Natural killer cell treated with Interleukin-12 subunit alpha and Interleukin-12 subunit beta and Interleukin-15 and Interleukin-18, amount 100 ng/mL, for 72 hours (primary cell): ENCODE measurements at regions not wholly inside any gene's neighbourhood (a gene's known extent, or its start where the extent isn't known, plus 50 kb on each side); places are given as distances from the start of the nearest gene placed in this dataset.

Experiments
- ATAC-seq, 2 donors: fragments of 150-1000 bp; cut with Tn5 transposase in 1 of 2; sonication (Bioruptor Pico), chemical (Tn5 transposase) in 1 of 2; 2 replicates each; pipeline ENCODE4 v1.10.0; 2021
- DNase-seq: peaks from one replicate; pipeline ENCODE4 v3.0.0; 2022; ENCODE audit warnings: low spot score
- H3K27ac Mint-ChIP-seq, 2 donors: 1 replicate in 1 of 2; 2 replicates in 1 of 2; pipeline ENCODE4 v1.8.0; 2022; ENCODE audit warnings: mixed read lengths in 2 of 2, mild to moderate bottlenecking in 1 of 2, moderate library complexity in 1 of 2
- H3K27me3 Mint-ChIP-seq, 2 donors: 1 replicate in 1 of 2; 2 replicates in 1 of 2; pipeline ENCODE4 v1.8.0; 2022; ENCODE audit warnings: mixed read lengths in 2 of 2
- H3K36me3 Mint-ChIP-seq: one replicate; pipeline ENCODE4 v1.8.0; 2022; ENCODE audit warnings: mixed read lengths
- H3K4me1 Mint-ChIP-seq, 2 donors: 1 replicate in 1 of 2; 2 replicates in 1 of 2; pipeline ENCODE4 v1.8.0; 2022; ENCODE audit warnings: low read depth in 2 of 2, mixed read lengths in 2 of 2, mild to moderate bottlenecking in 1 of 2
- H3K4me3 Mint-ChIP-seq: one replicate; pipeline ENCODE4 v1.8.0; 2022; ENCODE audit warnings: mixed read lengths
- H3K9me3 Mint-ChIP-seq: 2 replicates; pipeline ENCODE4 v1.8.0; 2022; ENCODE audit warnings: mixed read lengths

DNA sequence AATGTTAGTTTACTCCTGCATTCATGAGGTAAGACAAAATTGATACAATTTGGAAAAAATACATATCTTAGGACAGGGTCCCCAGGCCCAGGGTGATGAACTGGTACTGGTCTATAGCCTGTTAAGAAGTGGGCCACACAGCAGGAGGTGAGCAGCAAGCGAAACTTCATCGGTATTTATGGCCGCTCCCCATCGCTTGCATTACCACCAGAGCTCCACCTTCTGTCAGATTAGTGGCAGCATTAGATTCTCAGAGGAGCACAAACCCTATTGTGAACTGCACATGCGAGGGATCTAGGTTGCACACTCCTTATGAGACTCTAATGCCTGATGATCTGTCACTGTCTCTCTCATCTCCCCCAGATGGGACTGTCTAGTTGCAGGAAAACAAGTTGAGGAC, 880.6 kb downstream of the MCTP2 start:
- DNase-seq: no peak
- Mint-ChIP-seq H3K4me1 (no peaks in the 10 kb centered on the region), H3K9me3 (no peaks in the 10 kb centered on the region), H3K4me3 (no peak overlapping the region), H3K27ac (no peak overlapping the region), H3K27me3 (no peaks in the 10 kb centered on the region), H3K36me3 (no peaks in the 10 kb centered on the region)
- ATAC-seq: no peak

DNA sequence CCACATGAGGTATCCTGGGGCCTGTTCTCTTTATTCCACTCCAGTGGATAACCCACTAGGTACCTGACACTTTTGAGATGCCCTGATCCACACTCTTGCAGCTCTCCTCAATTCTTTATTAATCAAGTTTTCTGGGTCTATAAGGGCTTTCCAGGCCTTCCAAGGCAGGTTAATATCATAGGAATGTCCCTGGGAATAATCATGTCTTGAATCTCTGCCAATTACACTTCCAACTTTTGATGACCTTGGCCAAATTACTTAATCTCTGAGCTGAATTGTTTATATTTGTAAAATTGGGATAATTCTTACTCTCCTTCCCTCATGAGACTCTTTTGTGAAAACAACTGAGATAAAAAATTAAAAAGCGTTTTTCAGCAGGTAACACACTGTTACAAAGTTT, 881.7 kb downstream of the MCTP2 start:
- H3K4me3 Mint-ChIP-seq: no peak overlapping the region
- no peak overlapping the region for H3K27ac Mint-ChIP-seq

GRCh38 chr15:95119041-95119610, 887.8 kb downstream of the MCTP2 start:
- Mint-ChIP-seq H3K36me3 (no peaks in the 10 kb centered on the region), H3K4me1 (no peaks in the 10 kb centered on the region), H3K9me3 (no peaks in the 10 kb centered on the region), H3K4me3 (no peak overlapping the region), H3K27me3 (peaks cover 2 to 12% of the 10 kb centered on the region in 2 donors), H3K27ac (no peak overlapping the region)
- no peak for DNase-seq
- no peak for ATAC-seq

More for the DNA sequence above, 881.7 kb downstream of the MCTP2 start:
- Mint-ChIP-seq H3K36me3 (no peaks in the 10 kb centered on the region), H3K9me3 (no peaks in the 10 kb centered on the region), H3K4me1 (no peaks in the 10 kb centered on the region), H3K27me3 (no peaks in the 10 kb centered on the region)
- ATAC-seq (no peak), DNase-seq (no peak)

DNA sequence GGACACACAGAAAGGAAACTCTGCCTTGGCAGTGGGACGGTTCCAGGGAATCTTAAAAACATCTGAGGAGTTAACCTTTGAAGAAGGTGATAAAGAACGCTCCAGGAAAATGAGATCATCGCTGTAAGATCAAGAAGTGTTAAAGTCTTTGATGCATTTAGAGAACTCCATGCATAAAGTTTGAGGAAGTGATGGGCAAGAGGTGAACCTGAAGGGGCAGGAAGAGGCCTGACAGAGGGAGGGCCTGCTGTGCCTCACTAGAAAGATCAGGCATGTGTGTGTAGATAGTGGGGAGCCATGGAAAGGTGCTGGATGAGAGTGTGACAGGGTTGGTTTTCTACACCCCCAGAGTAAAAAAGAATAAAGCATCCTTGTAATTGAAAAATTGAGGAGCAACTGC, 889.2 kb downstream of the MCTP2 start:
- ATAC-seq (no peak), DNase-seq (no peak)
- H3K27me3 Mint-ChIP-seq: peaks cover 5 to 14% of the 10 kb centered on the region in 2 donors
- H3K4me3 Mint-ChIP-seq: no peak overlapping the region
- H3K36me3 Mint-ChIP-seq: no peaks in the 10 kb centered on the region
- no peaks in the 10 kb centered on the region for H3K4me1 Mint-ChIP-seq
- H3K27ac Mint-ChIP-seq: no peak overlapping the region
- no peaks in the 10 kb centered on the region for H3K9me3 Mint-ChIP-seq

- H3K4me1 Mint-ChIP-seq: no peaks in the 10 kb centered on the region
- H3K36me3 Mint-ChIP-seq: no peaks in the 10 kb centered on the region
- H3K27me3 Mint-ChIP-seq: peaks cover 5 to 14% of the 10 kb centered on the region in 2 donors
- ATAC-seq: no peak
- no peak overlapping the region for H3K27ac Mint-ChIP-seq
- no peak overlapping the region for H3K4me3 Mint-ChIP-seq
- no peaks in the 10 kb centered on the region for H3K9me3 Mint-ChIP-seq
- DNase-seq: no peak
Measured at GRCh38 chr15:95121191-95121590, 889.8 kb downstream of the MCTP2 start.

DNA sequence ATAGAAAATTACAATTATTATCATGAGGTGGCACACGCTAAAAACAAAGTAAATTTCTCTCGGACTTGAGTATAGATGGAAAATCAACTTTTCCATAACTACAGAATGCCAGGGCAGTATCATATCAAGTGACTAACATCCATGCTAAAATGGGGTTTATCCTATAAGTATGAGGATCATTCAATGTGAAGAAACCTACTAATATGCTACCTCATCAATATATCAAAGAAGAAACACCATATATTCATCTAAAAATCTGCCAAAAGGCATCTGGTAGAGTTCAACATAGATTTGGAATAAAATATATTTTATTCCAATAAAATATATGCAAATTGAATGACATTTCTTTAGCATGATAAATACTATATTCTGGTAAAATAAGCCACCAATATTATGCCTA, 894.4 kb downstream of the MCTP2 start:
- peaks cover 10 to 23% of the 10 kb centered on the region in 2 donors for H3K27me3 Mint-ChIP-seq
- no peaks in the 10 kb centered on the region for H3K36me3 Mint-ChIP-seq

DNA sequence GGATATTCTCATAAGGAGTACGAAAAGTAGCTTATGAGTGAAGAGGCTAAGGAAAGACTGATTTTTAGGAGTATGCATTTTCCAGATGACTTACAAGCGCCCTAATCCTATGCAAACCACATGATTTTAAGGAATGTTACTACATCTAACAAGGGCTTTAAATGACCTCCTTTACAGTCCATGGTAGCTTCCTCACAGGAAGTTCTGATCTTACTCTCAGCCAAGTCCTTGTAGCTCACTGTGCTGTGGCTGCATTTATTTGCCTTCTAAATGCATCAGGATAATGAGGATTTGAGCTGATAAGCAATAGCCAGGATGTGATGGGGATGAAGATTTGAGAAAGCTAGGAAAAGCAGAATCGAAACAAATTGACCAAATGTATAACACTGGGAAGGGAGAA, 896.0 kb downstream of the MCTP2 start:
- Mint-ChIP-seq H3K27me3 (peaks cover 13 to 17% of the 10 kb centered on the region in 2 donors), H3K27ac (no peak overlapping the region), H3K4me1 (no peaks in the 10 kb centered on the region), H3K9me3 (no peaks in the 10 kb centered on the region), H3K36me3 (no peaks in the 10 kb centered on the region), H3K4me3 (no peak overlapping the region)
- DNase-seq: no peak
- no peak for ATAC-seq

More for the DNA sequence above, 894.4 kb downstream of the MCTP2 start:
- Mint-ChIP-seq H3K27ac (no peak overlapping the region), H3K4me1 (no peaks in the 10 kb centered on the region), H3K4me3 (no peak overlapping the region), H3K9me3 (no peaks in the 10 kb centered on the region)
- ATAC-seq (no peak), DNase-seq (no peak)

- Mint-ChIP-seq H3K27me3 (peaks cover 9 to 11% of the 10 kb centered on the region in 2 donors), H3K4me3 (no peak overlapping the region), H3K27ac (no peak overlapping the region), H3K36me3 (no peaks in the 10 kb centered on the region), H3K4me1 (no peaks in the 10 kb centered on the region), H3K9me3 (no peaks in the 10 kb centered on the region)
- ATAC-seq: no peak
- DNase-seq: no peak
Measured at GRCh38 chr15:95129574-95129973, 898.2 kb downstream of the MCTP2 start.

DNA sequence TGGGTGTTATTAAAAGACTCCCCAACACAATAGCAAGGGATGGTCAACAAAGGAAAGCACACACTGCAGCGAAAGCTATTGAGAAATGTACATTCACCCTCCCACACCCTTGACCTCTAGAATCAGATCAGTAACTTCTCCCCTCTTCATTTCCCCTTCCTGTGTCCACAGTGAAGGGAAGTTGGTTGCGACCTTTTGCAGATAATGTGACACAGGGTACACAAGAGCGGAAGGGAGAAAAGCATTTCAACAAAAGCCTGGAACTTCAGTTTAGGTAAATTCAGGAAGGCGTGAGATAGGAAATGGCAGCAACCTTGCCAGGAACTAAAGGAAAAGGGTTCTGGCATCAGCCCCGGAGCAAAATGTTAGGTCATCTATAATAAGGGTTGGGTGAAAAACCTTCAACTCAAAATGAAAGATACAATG, 899.8 kb downstream of the MCTP2 start:
- Mint-ChIP-seq H3K27me3 (peaks cover 15% of the 10 kb centered on the region in 2 donors), H3K9me3 (peaks cover 3% of the 10 kb centered on the region), H3K4me3 (no peak overlapping the region), H3K27ac (no peak overlapping the region), H3K36me3 (no peaks in the 10 kb centered on the region), H3K4me1 (no peaks in the 10 kb centered on the region)
- DNase-seq (no peak), ATAC-seq (no peak)

DNA sequence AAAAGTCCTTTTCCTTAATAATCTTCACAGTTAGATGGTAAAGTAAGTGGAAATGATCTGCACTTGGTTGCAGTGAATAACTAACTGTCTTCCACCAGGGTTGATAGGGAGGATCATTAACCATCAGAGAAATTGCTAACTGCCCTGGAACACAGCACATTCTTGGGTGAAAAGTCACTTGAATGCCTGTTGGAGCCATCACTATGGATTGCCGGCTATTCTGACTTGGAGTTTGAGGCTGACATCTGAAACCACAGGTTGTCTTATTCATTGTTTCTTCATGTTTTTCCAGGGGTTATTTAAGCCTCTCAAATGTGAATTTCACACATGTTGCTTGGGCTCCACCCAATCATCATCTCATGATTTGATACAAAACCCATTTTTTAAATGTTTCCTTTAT, 901.4 kb downstream of the MCTP2 start:
- DNase-seq (no peak), ATAC-seq (no peak)
- no peak overlapping the region for H3K4me3 Mint-ChIP-seq
- peaks cover 17 to 20% of the 10 kb centered on the region in 2 donors for H3K27me3 Mint-ChIP-seq
- no peaks in the 10 kb centered on the region for H3K4me1 Mint-ChIP-seq
- no peaks in the 10 kb centered on the region for H3K36me3 Mint-ChIP-seq
- peaks cover 9% of the 10 kb centered on the region for H3K9me3 Mint-ChIP-seq
- H3K27ac Mint-ChIP-seq: no peak overlapping the region

DNA sequence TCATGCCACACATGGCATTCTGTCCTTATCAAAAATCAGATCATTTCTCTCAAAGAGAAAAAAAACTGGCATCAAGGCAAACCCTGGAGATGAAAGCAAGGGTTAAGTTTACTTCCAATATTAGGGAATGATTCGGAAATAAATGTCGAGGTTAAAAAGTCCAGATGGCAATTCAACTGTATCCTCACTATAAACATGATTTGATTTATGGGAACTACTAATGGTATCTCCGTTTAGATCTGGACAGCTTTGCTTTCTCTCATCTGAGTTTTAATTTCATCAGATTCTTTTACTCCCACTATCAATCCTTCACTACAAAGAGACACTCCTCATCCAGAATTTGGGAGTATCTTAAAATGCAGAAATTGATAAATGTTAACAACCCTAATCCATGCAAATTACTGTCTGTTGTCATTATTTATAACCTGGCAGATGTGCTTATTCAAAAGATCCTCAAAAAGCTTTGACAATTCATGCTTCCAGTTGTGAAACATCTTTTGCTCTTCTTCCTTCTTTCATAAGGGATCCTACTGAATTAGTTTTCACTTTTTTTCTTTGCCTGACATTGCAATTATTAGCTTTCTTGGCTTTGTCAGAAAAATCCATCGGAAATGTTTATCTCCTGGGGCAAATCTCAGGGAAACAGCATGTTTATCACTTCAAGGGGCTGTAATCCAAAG, 903.2 kb downstream of the MCTP2 start:
- Mint-ChIP-seq H3K27ac (no peak overlapping the region), H3K27me3 (peaks cover 17 to 19% of the 10 kb centered on the region in 2 donors), H3K9me3 (peaks cover 9% of the 10 kb centered on the region), H3K36me3 (no peaks in the 10 kb centered on the region), H3K4me3 (no peak overlapping the region), H3K4me1 (no peaks in the 10 kb centered on the region)
- ATAC-seq (no peak), DNase-seq (no peak)

DNA sequence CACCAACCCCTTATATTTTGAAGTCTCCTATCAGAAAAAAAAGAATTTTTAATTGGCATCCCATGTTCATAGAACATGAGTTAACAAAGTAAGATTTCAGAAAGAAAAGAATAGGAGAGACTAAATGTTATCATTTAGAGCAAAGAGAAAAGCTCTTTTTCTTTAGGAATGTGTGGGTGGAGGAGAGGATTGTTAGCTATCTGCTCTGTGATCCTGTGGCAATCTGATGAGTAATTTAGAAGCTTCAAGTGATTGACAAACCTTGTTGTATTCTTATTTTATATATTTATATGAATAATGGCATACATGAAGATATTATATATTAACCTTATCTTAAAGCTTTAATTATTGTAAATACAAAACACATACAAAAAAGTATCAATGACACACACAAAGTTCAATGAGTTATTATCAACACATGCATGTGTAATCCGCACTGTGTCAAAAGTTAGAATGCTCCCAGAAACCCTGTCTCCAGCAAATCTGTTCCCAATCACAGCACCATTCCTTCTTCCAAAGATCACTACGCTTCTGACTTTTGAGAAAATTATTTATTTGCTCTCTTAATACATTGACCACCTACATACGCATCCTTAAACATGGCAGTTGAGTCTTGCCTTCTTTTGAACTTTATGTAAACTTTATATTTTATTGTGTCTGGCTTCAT, 907.4 kb downstream of the MCTP2 start:
- no peak for DNase-seq
- Mint-ChIP-seq H3K9me3 (peaks cover 9% of the 10 kb centered on the region), H3K4me1 (no peaks in the 10 kb centered on the region), H3K4me3 (no peak overlapping the region), H3K36me3 (no peaks in the 10 kb centered on the region), H3K27ac (no peak overlapping the region), H3K27me3 (peaks cover 11 to 19% of the 10 kb centered on the region in 2 donors)
- no peak for ATAC-seq

GRCh38 chr15:95141486-95141885, 910.1 kb downstream of the MCTP2 start:
- no peak for ATAC-seq
- no peaks in the 10 kb centered on the region for H3K36me3 Mint-ChIP-seq
- peaks cover 11 to 24% of the 10 kb centered on the region in 2 donors for H3K27me3 Mint-ChIP-seq
- no peak for DNase-seq
- no peaks in the 10 kb centered on the region for H3K4me1 Mint-ChIP-seq
- no peak overlapping the region for H3K27ac Mint-ChIP-seq
- peaks cover 2% of the 10 kb centered on the region for H3K9me3 Mint-ChIP-seq
- H3K4me3 Mint-ChIP-seq: no peak overlapping the region

DNA sequence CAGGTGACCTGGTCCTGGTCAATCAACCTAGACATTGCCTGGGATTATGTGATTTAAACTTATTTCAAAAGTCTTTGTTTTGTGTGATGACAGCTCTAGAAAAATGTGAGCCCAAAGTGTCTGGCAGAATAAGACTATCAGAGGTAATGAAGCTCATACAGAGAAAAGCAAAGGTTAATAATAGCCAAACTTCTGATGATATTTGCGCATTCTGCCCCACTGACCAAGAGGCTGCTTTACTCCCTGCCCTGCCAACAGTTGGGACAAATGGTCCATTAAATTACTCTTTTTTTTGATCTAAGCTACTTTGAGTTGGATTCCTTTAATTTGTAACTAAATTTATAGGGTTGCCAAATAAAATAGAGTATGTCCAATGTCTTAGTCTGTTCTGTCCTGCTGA, 911.2 kb downstream of the MCTP2 start:
- no peak for DNase-seq
- H3K27me3 Mint-ChIP-seq: peaks cover 9 to 23% of the 10 kb centered on the region in 2 donors

More for the DNA sequence above, 911.2 kb downstream of the MCTP2 start:
- Mint-ChIP-seq H3K4me3 (no peak overlapping the region), H3K27ac (no peak overlapping the region), H3K9me3 (peaks cover under 1% of the 10 kb centered on the region), H3K4me1 (no peaks in the 10 kb centered on the region), H3K36me3 (no peaks in the 10 kb centered on the region)
- no peak for ATAC-seq
